Small intestine (tissue), 7 donors: ENCODE measurements at regions not wholly inside any gene's neighbourhood (a gene's known extent, or its start where the extent isn't known, plus 50 kb on each side); places are given as distances from the start of the nearest gene placed in this dataset.

Source experiments
- DNase-seq, 2 donors: peaks; one replicate each; pipeline versions ENCODE4 v3.0.0 to v3.0.0-alpha.2; 2013
- FAIRE-seq: peaks from 2 replicates; lab custom pipeline; 2012; peaks lifted over from hg19 to GRCh38; lab: Jason Lieb, UNC
- H3K27ac ChIP-seq, 3 donors: one replicate each; pipeline ENCODE4 v1.5.1; 2013; ENCODE audit warnings: low read length in 2 of 3, mild to moderate bottlenecking in 2 of 3, control low read depth in 1 of 3, inconsistent platforms in 1 of 3, low read depth in 1 of 3, moderate library complexity in 1 of 3
- H3K27me3 ChIP-seq, 3 donors: one replicate each; pipeline ENCODE4 v1.6.1; 2013; ENCODE audit warnings: low read length in 3 of 3, inconsistent platforms in 1 of 3; ENCODE audit not compliant: control insufficient read depth in 3 of 3, insufficient read depth in 3 of 3
- H3K36me3 ChIP-seq, 3 donors: one replicate each; pipeline ENCODE4 v1.6.1; 2013; ENCODE audit warnings: low read length in 3 of 3, inconsistent platforms in 1 of 3, low read depth in 1 of 3, mild to moderate bottlenecking in 1 of 3, moderate library complexity in 1 of 3; ENCODE audit not compliant: control insufficient read depth in 3 of 3, insufficient read depth in 2 of 3
- H3K4me1 ChIP-seq, 3 donors: one replicate each; pipeline ENCODE4 v1.6.1; 2013; ENCODE audit warnings: low read length in 2 of 3, inconsistent platforms in 1 of 3, low read depth in 1 of 3, mild to moderate bottlenecking in 1 of 3, moderate library complexity in 1 of 3; ENCODE audit not compliant: control insufficient read depth in 3 of 3, insufficient read depth in 2 of 3
- H3K4me3 ChIP-seq, 3 donors: one replicate each; pipeline ENCODE4 v1.5.1; 2013; ENCODE audit warnings: low read length in 3 of 3, control low read depth in 1 of 3, inconsistent platforms in 1 of 3, low read depth in 1 of 3, mild to moderate bottlenecking in 1 of 3, moderate library complexity in 1 of 3
- H3K9me3 ChIP-seq, 2 donors: one replicate each; pipeline ENCODE4 v1.6.1; 2013; ENCODE audit warnings: low read depth in 1 of 2, low read length in 1 of 2; ENCODE audit not compliant: control insufficient read depth in 2 of 2, insufficient read depth in 1 of 2
- WGBS, 3 donors: extraction: QIAGEN DNeasy Blood & Tissue Kit; methylation state at CpG; one replicate each; pipeline ENCODE4 v1.1.7; 2013; 5-methylcytosine and 5-hydroxymethylcytosine counted together
- donor health status: healthy with polysubstance abuse.
- donor health status: control.
- donor health status: control.
- donor health status: Bipolar disorder and iron deficiency.
- donor health status: healthy.

DNA sequence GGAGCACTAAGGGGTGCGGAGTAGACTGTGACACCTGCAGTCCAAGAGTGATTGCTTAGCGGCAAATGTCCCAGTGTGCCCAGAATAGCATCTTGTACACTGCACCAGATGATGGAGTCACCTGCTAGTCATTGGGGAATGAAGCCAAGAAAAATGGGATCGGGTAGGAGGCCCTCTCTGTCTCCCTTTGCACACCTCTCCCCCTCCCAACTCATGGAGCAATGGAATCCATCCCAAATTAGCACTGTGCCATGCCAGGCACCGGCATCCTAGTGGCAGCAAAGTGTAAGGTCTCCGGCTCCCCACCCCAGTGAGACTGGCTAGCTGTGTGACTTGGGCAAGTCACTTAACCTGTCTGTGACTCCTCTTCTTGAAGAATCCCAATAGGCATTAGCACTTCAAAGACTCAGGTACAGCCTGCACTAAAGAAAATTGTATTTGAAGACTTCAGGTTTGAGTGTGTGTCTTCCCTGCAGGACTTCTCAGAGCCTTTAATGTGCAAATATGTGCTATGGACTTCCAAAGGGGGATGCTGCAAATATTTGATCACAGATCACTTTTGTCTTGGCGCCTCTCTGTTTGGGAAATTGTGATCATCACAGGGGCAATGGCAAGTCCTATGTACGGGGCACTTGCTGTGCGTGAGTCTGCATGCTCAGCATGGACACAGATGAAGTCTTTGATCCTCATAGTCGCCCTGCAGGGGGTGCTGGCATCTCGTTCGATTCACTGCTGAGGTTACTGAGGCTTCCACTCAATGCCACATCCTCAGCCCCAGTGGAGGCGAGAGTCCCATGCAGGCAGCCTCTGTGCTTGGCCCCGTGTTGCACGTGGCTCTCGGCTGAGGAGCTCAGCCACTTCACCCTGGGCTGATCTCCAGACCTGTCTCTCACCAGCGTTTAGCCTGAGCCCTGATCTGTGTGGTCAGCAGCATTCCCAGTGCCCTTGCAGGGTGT, 272.9 kb upstream of the C1orf174 start:
- peak in 1 of 2 donors; percentile 28 for DNase-seq
- Histone ChIP-seq H3K9me3 (no peaks in the 10 kb centered on the region), H3K27ac (no peak overlapping the region), H3K4me1 (no peaks in the 10 kb centered on the region), H3K27me3 (no peaks in the 10 kb centered on the region), H3K36me3 (no peaks in the 10 kb centered on the region), H3K4me3 (no peak overlapping the region)
- 34 to 45% (median 45%) methylated on average over 16 of the region's 16 CpGs for WGBS, 3 donors
- no peak for FAIRE-seq

DNA sequence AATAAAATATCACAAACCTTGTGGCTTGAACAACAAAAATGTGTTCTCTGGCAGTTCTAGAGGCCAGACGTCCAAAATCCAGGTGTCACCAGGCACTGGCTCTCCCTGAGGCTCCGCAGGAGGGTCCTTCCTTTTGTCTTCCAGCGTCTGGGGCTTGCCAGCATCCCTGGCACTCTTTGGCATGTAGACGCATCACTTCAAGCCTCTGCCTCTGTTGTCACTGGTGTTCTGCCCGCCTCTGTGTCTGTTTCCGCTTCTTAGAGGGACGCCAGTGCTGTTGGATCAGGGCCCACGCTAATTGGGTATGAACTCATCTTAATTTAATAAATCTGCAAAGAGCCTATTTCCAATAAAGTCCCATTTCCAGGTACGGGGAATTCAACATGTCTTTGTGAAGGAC, 273.7 kb upstream of the C1orf174 start:
- Histone ChIP-seq H3K36me3 (no peaks in the 10 kb centered on the region), H3K27me3 (no peaks in the 10 kb centered on the region), H3K4me1 (no peaks in the 10 kb centered on the region), H3K27ac (no peak overlapping the region), H3K9me3 (no peaks in the 10 kb centered on the region), H3K4me3 (no peak overlapping the region)
- 70 to 72% (median 72%) methylated on average over 9 of the region's 9 CpGs for WGBS, 3 donors
- no peak for DNase-seq
- FAIRE-seq, result no peak

DNA sequence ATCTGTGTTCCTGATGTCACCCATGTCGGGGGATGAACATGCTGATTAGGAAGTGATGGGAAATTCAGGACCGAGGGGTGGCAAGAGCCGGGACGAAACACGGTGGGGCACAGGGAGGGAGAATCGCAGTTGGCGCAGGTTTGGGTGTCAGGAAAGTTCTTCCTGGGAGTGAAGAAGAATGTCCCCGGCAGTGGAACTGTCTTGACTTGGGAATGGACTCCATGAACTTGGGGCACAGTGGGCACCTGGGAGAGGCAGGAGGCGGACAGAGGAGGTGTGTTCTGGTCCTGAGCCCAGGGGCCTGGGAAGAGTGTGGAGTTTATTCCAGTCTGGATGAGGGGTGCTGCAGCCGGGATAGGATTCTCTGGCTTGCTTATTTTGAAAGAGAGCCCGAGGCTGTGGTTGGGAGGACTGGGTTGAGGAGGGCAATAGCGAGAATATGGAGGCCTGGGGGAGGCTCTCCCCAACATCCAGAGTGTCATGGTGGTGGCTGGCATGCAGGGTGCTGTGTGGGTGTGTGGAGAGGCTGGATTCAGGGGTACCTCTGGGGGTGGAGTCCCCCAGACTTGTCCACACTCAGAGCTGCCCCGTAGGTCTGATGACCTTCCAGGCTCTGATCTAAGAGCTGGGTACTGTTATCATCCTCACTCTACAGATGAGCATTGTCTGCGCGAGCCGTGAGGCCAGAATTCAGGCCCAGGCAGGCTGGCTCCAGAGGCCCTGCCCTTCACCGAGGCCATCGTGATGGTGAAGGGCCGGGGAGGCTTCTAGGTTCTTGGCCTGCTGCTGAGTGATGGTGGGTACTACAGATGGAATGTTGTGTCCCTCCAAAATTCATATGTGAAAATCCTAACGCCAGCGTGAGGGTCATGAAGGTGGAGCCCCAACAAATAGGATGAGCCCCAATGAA, 274.5 kb upstream of the C1orf174 start:
- 82 to 88% (median 85%) methylated on average over 21 of the region's 21 CpGs for WGBS, 3 donors
- H3K9me3 ChIP-seq, result no peaks in the 10 kb centered on the region
- H3K27ac ChIP-seq, result no peak overlapping the region
- DNase-seq (no peak), FAIRE-seq (no peak)
- H3K4me3 ChIP-seq, result no peak overlapping the region
- H3K27me3 ChIP-seq, result no peaks in the 10 kb centered on the region
- H3K4me1 ChIP-seq, result no peaks in the 10 kb centered on the region
- H3K36me3 ChIP-seq, result no peaks in the 10 kb centered on the region

DNA sequence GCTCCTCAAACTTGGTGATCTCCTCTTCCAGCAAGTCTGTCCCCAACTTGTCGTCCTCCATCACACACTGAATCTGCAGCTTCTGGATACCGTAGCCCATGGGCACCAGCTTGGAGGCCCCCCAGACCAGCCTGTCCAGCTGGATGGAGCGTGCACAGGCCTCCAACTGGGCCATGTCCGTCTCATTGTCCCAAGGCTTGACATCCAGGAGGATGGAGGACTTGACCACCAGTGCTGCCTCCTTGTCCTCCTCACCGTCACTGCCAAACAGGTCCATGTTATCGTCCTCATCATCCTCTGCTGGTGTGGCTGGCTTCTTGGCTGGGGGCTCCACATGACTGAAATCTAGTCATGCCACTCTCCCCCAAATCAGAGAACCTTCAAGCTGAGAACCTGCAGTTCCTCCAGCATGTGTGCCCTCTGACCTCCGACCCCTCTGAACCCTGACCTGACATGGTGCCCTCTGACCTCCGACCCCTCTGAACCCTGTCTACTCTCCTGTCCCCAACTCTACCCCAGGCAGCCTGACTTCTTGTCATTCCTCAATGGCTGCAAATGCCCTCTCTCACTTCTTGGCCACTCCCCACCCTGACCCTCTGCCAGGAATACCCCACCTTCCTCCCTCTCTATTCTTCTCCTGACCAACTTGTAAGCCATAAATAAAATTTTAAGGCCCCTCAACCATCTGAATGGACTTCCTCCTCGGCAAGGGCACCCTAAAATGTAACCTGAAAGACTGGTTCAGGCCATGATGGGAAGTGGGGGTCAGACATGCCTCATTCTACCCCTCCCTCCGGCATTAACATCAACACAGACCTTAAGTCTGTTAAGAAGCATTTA, 275.7 kb upstream of the C1orf174 start:
- Histone ChIP-seq H3K27me3 (no peaks in the 10 kb centered on the region), H3K36me3 (no peaks in the 10 kb centered on the region), H3K9me3 (no peaks in the 10 kb centered on the region), H3K4me3 (no peak overlapping the region), H3K4me1 (no peaks in the 10 kb centered on the region), H3K27ac (no peak overlapping the region)
- WGBS, 3 donors, result 72 to 83% (median 76%) methylated on average over 10 of the region's 10 CpGs
- FAIRE-seq, result no peak
- DNase-seq, result no peak

DNA sequence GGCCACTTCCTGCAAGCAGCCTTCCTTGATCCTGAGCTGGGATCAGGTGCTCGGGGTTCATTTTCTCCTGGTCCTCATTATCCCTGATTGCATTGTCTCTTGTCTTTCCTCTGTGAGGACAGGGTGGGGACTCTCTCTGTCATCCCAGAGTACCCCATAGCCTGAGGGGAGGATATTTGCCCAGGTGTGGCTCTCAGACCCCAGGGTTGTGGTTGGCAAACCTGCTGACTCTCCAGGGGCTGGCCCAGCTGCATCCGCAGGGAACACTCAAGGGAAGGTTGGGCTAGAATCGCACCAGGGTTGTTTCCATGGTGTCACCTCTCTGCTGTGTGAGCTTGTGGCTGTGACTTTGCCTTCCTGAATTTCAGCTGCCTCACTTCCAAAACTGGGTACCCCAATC, 276.8 kb upstream of the C1orf174 start:
- no peaks in the 10 kb centered on the region for H3K27me3 ChIP-seq
- FAIRE-seq (no peak), DNase-seq (no peak)
- no peak overlapping the region for H3K4me3 ChIP-seq
- H3K9me3 ChIP-seq, result no peaks in the 10 kb centered on the region
- H3K4me1 ChIP-seq, result no peaks in the 10 kb centered on the region
- H3K36me3 ChIP-seq, result no peaks in the 10 kb centered on the region
- H3K27ac ChIP-seq, result no peak overlapping the region
- 73 to 85% (median 80%) methylated on average over 3 of the region's 3 CpGs for WGBS, 3 donors

DNA sequence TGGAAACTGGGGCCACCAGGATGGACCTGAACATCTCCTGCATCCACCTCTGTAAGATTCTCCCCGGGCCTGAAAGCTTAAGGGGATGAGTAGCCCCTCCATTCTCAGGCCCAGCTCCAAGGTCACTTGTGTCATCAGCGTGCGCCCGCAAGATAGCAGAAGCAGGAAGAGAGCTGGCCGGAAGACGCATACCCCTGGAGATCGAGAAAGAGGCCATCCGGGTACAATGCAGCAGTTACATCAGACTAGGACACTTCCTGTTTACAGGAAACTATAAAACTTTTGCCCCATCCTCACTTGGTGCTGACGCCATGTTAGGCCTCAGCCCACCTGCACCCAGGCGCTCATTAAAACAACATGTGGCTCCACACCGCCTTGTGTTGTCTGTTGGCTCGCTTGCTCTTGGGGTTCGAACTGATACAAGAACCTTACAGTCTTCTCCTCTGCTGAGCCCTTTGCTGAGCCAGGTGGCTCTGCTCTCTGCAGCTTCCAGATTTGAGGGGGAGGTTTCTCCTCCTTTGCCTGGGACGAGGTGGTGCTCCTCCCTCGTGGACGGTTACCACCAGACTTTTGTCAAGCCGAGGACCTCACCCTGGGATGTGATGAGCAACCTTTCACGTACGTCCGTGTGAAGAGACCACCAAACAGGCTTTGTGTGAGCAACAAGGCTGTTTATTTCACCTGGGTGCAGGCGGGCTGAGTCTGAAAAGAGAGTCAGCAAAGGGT, 277.5 kb upstream of the C1orf174 start:
- Histone ChIP-seq H3K4me1 (no peaks in the 10 kb centered on the region), H3K27ac (no peak overlapping the region), H3K9me3 (no peaks in the 10 kb centered on the region), H3K27me3 (no peaks in the 10 kb centered on the region), H3K4me3 (no peak overlapping the region), H3K36me3 (no peaks in the 10 kb centered on the region)
- 75 to 87% (median 79%) methylated on average over 20 to 21 of the region's 21 CpGs for WGBS, 3 donors
- DNase-seq (no peak), FAIRE-seq (no peak)

DNA sequence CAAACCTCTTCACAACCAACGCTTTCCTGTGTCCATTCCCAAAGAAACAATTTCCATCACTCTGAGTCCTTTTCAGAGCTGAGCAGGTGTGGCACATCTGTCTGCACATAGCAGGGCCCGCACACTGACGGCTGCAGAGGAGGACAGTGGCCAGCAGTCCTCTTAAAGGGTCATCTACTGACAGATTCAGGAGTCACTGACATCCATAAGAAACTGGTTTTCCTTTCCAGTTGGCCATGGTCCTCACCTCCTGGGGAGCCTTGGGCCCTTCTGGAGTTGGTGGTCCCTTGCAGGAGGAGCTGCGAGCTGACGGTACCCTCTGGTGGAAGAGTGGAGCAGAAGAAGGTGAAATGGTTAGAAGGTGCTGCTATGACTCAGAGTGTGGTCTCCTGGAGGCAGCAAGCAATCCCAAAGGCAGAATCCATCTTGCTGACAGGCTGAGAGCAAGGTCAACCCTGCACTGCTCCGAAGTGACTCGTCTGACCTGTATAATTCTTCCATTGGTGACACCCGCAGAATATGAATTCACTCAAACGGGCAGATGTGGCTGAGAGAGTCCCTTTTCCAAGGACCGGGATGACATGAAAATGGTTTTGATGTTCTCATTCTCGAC, 278.5 kb upstream of the C1orf174 start:
- DNase-seq (no peak), FAIRE-seq (no peak)

More for the DNA sequence above, 278.5 kb upstream of the C1orf174 start:
- no peak overlapping the region for H3K27ac ChIP-seq
- H3K9me3 ChIP-seq, result no peaks in the 10 kb centered on the region
- no peak overlapping the region for H3K4me3 ChIP-seq
- 79 to 82% (median 81%) methylated on average over 11 of the region's 11 CpGs for WGBS, 3 donors
- no peaks in the 10 kb centered on the region for H3K4me1 ChIP-seq
- H3K36me3 ChIP-seq, result no peaks in the 10 kb centered on the region
- no peaks in the 10 kb centered on the region for H3K27me3 ChIP-seq
